Osteoblast (primary cell): ENCODE measurements at regions not wholly inside any gene's neighbourhood (a gene's known extent, or its start where the extent isn't known, plus 50 kb on each side); places are given as distances from the start of the nearest gene placed in this dataset.
A peak's percentile ranks its signal among the peaks of the same experiment; 100 is the strongest.

ENCODE experiments used
- DNase-seq: peaks from one replicate; pipeline ENCODE4 v3.0.0; 2011; ENCODE audit warnings: low spot score, mixed read lengths; ENCODE audit not compliant: insufficient read length; ENCODE audit errors: missing footprints
- H2AFZ ChIP-seq: 2 replicates; pipeline ENCODE4 v1.6.0; 2011; ENCODE audit warnings: mild to moderate bottlenecking, low read length
- H3K27ac ChIP-seq: 2 replicates; pipeline ENCODE4 v1.5.1; 2011; ENCODE audit warnings: mild to moderate bottlenecking, low read depth, low read length, moderate library complexity
- H3K27me3 ChIP-seq: 2 replicates; pipeline ENCODE4 v1.6.0; 2012; ENCODE audit warnings: mild to moderate bottlenecking, control low read depth, inconsistent platforms, low read length, moderate library complexity; ENCODE audit not compliant: insufficient read depth
- H3K36me3 ChIP-seq: 2 replicates; pipeline ENCODE4 v1.5.1; 2011; ENCODE audit warnings: mild to moderate bottlenecking, low read length, control low read depth, moderate library complexity; ENCODE audit not compliant: insufficient read depth
- H3K4me1 ChIP-seq: 2 replicates; pipeline ENCODE4 v1.5.1; 2011; ENCODE audit warnings: mild to moderate bottlenecking, low read length, control low read depth, moderate library complexity; ENCODE audit not compliant: insufficient read depth
- H3K4me2 ChIP-seq: 2 replicates; pipeline ENCODE4 v1.6.0; 2011; ENCODE audit warnings: mild to moderate bottlenecking, low read length; ENCODE audit not compliant: insufficient read depth
- H3K4me3 ChIP-seq: fragments of 200-600 bp; sonication (generic); 3 replicates; pipeline ENCODE4 v1.5.1; 2012; ENCODE audit warnings: mild to moderate bottlenecking, low read length, inconsistent platforms; ENCODE audit not compliant: insufficient read depth
- H3K79me2 ChIP-seq: 2 replicates; pipeline ENCODE4 v1.6.0; 2012; ENCODE audit warnings: mild to moderate bottlenecking, low read length, control low read depth, inconsistent platforms; ENCODE audit not compliant: insufficient read depth
- H3K9me3 ChIP-seq: 2 replicates; pipeline ENCODE4 v1.5.1; 2011; ENCODE audit warnings: low read depth, low read length, control low read depth
- H4K20me1 ChIP-seq: 2 replicates; pipeline ENCODE4 v1.6.0; 2012; ENCODE audit warnings: mild to moderate bottlenecking, low read length, control low read depth; ENCODE audit not compliant: insufficient read depth
- TF ChIP-seq, protein P1 (sequence below): IDR thresholded peaks from 2 replicates; pipeline ENCODE4 v1.5.1; 2011; ENCODE audit warnings: mild to moderate bottlenecking, low read depth, low read length, moderate library complexity; ENCODE audit errors: extremely low read depth

DNA sequence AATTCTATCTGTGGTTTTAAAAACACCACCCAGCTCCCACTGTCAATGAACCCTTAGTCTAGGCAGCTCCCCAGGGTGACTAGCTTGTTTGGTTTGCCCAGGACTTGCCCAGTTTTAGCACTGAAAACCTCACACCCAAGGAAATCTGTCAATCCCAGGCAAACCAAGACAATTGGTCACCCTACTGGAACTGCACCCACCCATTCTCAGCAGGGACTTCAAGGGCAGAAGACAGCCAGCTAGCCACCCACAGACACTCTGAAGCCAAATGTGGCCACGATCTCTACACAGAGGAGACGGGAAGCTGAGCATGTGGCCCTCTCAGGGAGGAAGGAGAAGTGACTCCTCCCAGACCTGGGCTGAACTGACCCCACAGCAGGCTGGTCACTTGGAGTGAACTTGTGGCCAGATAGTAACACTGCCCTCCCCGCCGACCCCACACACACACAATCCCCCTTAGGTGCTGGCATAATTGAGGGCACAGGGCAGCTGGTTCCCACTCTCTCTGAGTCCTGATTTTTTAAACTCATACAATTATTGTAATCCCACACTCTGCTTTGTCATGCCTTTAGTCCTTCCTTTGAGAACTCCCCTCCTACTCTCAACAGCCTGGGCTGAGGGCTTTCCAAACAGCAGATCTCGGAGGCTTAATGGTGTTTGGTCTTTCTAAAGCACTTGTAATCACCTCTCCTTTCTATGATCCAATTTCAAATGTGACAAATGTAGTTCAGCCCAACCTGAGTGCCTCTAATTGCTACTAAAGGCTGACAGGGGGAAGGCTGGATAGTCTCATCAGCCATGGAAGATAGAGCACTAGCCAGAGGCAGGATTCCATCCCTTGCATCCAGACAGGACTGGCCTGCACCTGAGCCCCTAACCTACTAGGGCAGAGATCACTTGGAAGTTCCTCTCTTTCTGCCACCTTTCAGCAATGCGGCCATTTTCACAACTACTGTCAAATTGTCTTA lies 74.7 kb upstream of the DRD2 start:
- Histone ChIP-seq H3K4me3 (no peak overlapping the region), H3K36me3 (no peaks in the 10 kb centered on the region), H3K27ac (peak overlapping the region; percentile 1), H2AFZ (peak overlapping the region; percentile 54), H3K79me2 (no peaks in the 10 kb centered on the region), H4K20me1 (no peaks in the 10 kb centered on the region), H3K4me2 (no peak overlapping the region), H3K9me3 (no peaks in the 10 kb centered on the region), H3K27me3 (peaks cover 2% of the 10 kb centered on the region), H3K4me1 (peaks cover 42% of the 10 kb centered on the region)
- DNase-seq, result peak; percentile 30
- TF ChIP-seq, protein P1, sequence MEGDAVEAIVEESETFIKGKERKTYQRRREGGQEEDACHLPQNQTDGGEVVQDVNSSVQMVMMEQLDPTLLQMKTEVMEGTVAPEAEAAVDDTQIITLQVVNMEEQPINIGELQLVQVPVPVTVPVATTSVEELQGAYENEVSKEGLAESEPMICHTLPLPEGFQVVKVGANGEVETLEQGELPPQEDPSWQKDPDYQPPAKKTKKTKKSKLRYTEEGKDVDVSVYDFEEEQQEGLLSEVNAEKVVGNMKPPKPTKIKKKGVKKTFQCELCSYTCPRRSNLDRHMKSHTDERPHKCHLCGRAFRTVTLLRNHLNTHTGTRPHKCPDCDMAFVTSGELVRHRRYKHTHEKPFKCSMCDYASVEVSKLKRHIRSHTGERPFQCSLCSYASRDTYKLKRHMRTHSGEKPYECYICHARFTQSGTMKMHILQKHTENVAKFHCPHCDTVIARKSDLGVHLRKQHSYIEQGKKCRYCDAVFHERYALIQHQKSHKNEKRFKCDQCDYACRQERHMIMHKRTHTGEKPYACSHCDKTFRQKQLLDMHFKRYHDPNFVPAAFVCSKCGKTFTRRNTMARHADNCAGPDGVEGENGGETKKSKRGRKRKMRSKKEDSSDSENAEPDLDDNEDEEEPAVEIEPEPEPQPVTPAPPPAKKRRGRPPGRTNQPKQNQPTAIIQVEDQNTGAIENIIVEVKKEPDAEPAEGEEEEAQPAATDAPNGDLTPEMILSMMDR, result no peak

DNA sequence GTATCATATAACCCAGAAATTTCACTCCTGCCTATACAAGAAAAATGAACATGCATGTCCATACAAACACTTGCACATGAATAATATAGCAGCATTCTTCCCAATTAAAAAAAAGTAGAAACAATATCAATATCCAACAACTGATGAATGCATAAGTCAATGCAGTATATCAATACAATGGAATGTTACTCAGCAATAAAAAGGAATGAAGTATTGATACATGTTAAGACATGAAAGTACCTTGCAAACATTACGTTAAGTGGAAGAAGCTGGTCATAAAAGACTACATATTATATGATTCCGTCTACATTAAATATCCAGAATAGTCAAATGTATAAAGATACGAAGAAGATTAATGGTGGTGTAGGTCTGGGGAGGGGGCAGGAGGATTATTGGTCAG lies 73.9 kb upstream of the DRD2 start:
- Histone ChIP-seq H4K20me1 (no peaks in the 10 kb centered on the region), H3K4me1 (peaks cover 40% of the 10 kb centered on the region), H3K27ac (no peak overlapping the region), H3K4me3 (no peak overlapping the region), H3K9me3 (no peaks in the 10 kb centered on the region), H3K27me3 (peaks cover 2% of the 10 kb centered on the region), H2AFZ (no peak overlapping the region), H3K4me2 (no peak overlapping the region), H3K36me3 (no peaks in the 10 kb centered on the region), H3K79me2 (no peaks in the 10 kb centered on the region)
- TF ChIP-seq, protein P1, result no peak
- DNase-seq, result no peak

DNA sequence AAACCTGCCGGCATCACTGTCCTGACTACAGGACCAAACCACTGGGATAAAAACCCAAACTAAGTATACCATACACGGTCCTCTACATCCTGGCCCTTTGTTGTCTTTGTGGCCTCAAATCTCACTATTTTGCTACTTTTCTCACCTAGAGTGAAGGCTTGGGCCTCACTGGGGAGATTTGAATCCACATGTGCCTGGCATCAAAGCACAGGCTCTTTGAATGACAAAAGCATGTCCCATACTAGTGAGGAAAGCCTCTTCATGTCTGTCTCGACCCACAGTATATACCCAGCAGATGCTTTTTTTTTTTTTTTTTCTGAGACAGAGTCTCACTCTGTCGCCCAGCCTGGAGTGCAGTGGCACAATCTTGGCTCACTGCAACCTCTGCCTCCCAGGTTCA lies 72.5 kb upstream of the DRD2 start:
- H3K79me2 ChIP-seq, result no peaks in the 10 kb centered on the region
- no peak for DNase-seq
- peaks cover 2% of the 10 kb centered on the region for H3K27me3 ChIP-seq
- TF ChIP-seq, protein P1, result no peak
- H3K9me3 ChIP-seq, result no peaks in the 10 kb centered on the region
- peak overlapping the region; percentile 1 for H3K4me2 ChIP-seq
- H3K4me1 ChIP-seq, result peaks cover 30% of the 10 kb centered on the region
- no peaks in the 10 kb centered on the region for H3K36me3 ChIP-seq
- no peaks in the 10 kb centered on the region for H4K20me1 ChIP-seq
- no peak overlapping the region for H3K27ac ChIP-seq
- no peak overlapping the region for H2AFZ ChIP-seq
- H3K4me3 ChIP-seq, result no peak overlapping the region

DNA sequence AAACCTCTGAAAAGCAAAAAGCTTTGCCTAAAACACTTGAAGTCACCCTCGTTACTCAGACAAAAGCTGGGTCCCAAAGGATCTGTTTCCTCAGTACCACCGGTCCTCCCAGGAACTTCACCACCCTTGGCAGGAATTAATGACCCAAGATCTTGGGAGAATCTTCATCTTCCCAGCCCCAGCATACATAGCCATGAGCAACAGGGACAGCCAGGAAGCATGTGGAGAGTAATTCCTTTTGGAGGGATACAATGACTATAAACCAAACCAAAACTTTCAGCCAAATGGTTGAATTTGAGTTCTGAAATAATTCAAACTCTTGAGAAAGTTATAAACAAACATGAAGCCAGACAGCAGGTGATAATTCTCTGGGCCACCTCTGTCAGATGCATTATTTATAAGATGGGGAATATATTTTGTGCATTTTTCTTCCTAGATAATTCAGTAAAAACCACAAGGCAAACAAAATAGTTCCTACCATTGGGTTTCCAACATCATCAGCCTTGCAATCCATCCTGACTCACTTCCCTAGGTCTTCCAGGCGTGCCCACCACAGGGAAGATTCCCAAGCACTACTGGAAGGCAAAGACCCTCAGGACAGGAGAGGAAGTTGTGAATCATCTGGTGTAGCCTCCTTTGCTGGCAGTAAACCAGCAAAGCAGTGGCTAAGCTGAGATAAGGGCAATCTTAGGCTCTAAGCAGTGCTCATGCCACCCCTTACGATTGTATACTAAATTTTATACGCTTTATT lies 71.7 kb upstream of the DRD2 start:
- Histone ChIP-seq H3K79me2 (no peaks in the 10 kb centered on the region), H3K27me3 (peaks cover 5% of the 10 kb centered on the region), H2AFZ (no peak overlapping the region), H3K9me3 (no peaks in the 10 kb centered on the region), H3K36me3 (no peaks in the 10 kb centered on the region), H3K4me1 (peaks cover 26% of the 10 kb centered on the region), H3K4me2 (peak overlapping the region; percentile 1), H3K27ac (no peak overlapping the region), H4K20me1 (no peaks in the 10 kb centered on the region), H3K4me3 (no peak overlapping the region)
- TF ChIP-seq, protein P1, result no peak
- peak; percentile 65 for DNase-seq
